CD4-positive, alpha-beta T cell treated with Interleukin-17A for 1 hour (primary cell): ENCODE measurements at regions not wholly inside any gene's neighbourhood (a gene's known extent, or its start where the extent isn't known, plus 50 kb on each side); places are given as distances from the start of the nearest gene placed in this dataset.
"Not testable (repeated sequence)": the region's sequence is repeated elsewhere in the genome, so short reads cannot be mapped to it uniquely, and the experiment has no call there.

Experiments used
- DNase-seq: peaks from one replicate; pipeline ENCODE4 v3.0.0-alpha.2; 2020

GRCh38 chr20:26091921-26092320, 395.3 kb upstream of the ZNF337 start:
- DNase-seq, result not testable (repeated sequence)

- DNase-seq, result not testable (repeated sequence)
Measured at GRCh38 chr20:26086195-26086594, 389.5 kb upstream of the ZNF337 start.

GRCh38 chr20:26073972-26074371, 377.3 kb upstream of the ZNF337 start:
- not testable (repeated sequence) for DNase-seq

GRCh38 chr20:26059324-26059723, 362.7 kb upstream of the ZNF337 start:
- DNase-seq, result not testable (repeated sequence)

GRCh38 chr20:26058446-26058845, 361.8 kb upstream of the ZNF337 start:
- not testable (repeated sequence) for DNase-seq

- not testable (repeated sequence) for DNase-seq
Measured at GRCh38 chr20:26057135-26057752, 360.6 kb upstream of the ZNF337 start.

- not testable (repeated sequence) for DNase-seq
Measured at GRCh38 chr20:26025792-26026191, 329.1 kb upstream of the ZNF337 start.

- DNase-seq, result not testable (repeated sequence)
Measured at GRCh38 chr20:26010942-26011276, 314.3 kb upstream of the ZNF337 start.

GRCh38 chr20:26010224-26010941, 313.7 kb upstream of the ZNF337 start:
- not testable (repeated sequence) for DNase-seq

- DNase-seq, result peak; percentile 75
Measured at GRCh38 chr20:26009402-26010223, 313.0 kb upstream of the ZNF337 start.

GRCh38 chr20:26008026-26008425, 311.4 kb upstream of the ZNF337 start:
- not testable (repeated sequence) for DNase-seq

- not testable (repeated sequence) for DNase-seq
Measured at GRCh38 chr20:26006164-26006563, 309.5 kb upstream of the ZNF337 start.

- DNase-seq, result not testable (repeated sequence)
Measured at GRCh38 chr20:26003959-26004358, 307.3 kb upstream of the ZNF337 start.

GRCh38 chr20:25997367-25998038, 300.9 kb upstream of the ZNF337 start:
- DNase-seq, result not testable (repeated sequence)

- no peak for DNase-seq
Measured at GRCh38 chr20:25992146-25992545, 295.5 kb upstream of the ZNF337 start.

GRCh38 chr20:25991756-25992130, 295.1 kb upstream of the ZNF337 start:
- DNase-seq, result no peak

- DNase-seq, result no peak
Measured at GRCh38 chr20:25991051-25991755, 294.6 kb upstream of the ZNF337 start.

GRCh38 chr20:25989686-25990085, 293.0 kb upstream of the ZNF337 start:
- not testable (repeated sequence) for DNase-seq

GRCh38 chr20:25989196-25989595, 292.5 kb upstream of the ZNF337 start:
- DNase-seq, result no peak

- DNase-seq, result not testable (repeated sequence)
Measured at GRCh38 chr20:25987928-25988560, 291.4 kb upstream of the ZNF337 start.

GRCh38 chr20:25987073-25987927, 290.6 kb upstream of the ZNF337 start:
- DNase-seq, result peak; percentile 52
